ENCODE measurements at regions not wholly inside any gene's neighbourhood (a gene's known extent, or its start where the extent isn't known, plus 50 kb on each side); places are given as distances from the start of the nearest gene placed in this dataset.

DNA sequence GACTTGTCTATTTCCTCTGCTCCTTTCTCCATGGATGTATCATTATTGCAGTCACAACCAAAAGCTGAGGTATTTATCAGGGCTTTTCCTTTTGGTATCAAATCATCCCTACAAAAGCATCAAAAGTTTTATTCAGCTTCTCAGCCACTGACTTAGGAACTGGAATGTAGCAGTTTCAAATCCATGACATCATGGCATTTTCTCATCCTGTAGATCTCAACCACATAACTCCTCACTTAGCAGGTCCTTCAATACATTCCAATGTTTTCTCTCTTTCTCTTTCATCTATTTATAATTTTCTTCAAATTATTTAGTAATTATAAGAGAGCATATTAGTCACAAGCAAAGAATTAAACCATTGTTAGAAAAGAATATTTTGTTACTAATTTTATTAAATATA lies 537.4 kb upstream of the SORCS1 start:
- Mint-ChIP-seq H3K4me3 (ENCODE audit: unreplicated experiment) (no peak overlapping the region), H3K4me1 (ENCODE audit: unreplicated experiment) (no peaks in the 10 kb centered on the region), H3K27ac (ENCODE audit: unreplicated experiment) (no peak overlapping the region), H3K9me3 (ENCODE audit: unreplicated experiment) (no peaks in the 10 kb centered on the region), H3K36me3 (ENCODE audit: low read depth, unreplicated experiment) (no peaks in the 10 kb centered on the region), H3K27me3 (ENCODE audit: unreplicated experiment) (no peaks in the 10 kb centered on the region)
- TF ChIP-seq, protein P1, sequence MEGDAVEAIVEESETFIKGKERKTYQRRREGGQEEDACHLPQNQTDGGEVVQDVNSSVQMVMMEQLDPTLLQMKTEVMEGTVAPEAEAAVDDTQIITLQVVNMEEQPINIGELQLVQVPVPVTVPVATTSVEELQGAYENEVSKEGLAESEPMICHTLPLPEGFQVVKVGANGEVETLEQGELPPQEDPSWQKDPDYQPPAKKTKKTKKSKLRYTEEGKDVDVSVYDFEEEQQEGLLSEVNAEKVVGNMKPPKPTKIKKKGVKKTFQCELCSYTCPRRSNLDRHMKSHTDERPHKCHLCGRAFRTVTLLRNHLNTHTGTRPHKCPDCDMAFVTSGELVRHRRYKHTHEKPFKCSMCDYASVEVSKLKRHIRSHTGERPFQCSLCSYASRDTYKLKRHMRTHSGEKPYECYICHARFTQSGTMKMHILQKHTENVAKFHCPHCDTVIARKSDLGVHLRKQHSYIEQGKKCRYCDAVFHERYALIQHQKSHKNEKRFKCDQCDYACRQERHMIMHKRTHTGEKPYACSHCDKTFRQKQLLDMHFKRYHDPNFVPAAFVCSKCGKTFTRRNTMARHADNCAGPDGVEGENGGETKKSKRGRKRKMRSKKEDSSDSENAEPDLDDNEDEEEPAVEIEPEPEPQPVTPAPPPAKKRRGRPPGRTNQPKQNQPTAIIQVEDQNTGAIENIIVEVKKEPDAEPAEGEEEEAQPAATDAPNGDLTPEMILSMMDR (IDR thresholded peaks at IDR 0.05; ENCODE audit: unreplicated experiment): no peak
- no peak for DNase-seq (ENCODE audit: low spot score)

DNA sequence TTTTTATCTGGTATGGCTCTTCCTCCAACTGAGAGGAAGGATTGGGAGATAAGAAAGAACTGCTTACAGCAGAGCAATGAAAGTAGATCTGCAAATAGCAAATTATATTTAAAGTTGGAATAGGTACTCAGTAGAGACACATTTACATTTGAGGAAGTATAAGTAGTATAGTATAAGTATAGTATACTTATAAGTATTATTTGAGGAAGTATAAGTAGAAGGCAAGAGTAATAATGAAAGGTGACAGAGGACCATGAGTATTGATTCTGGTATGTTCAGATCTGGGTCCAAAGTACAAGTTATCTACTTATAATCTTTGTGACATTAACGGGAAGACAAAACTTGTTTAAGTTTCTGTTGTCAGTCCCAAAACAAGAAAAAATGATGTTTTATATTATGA lies 527.6 kb upstream of the SORCS1 start:
- Mint-ChIP-seq H3K4me3 (ENCODE audit: unreplicated experiment) (no peak overlapping the region), H3K9me3 (ENCODE audit: unreplicated experiment) (no peaks in the 10 kb centered on the region), H3K36me3 (ENCODE audit: low read depth, unreplicated experiment) (no peaks in the 10 kb centered on the region)

DNA sequence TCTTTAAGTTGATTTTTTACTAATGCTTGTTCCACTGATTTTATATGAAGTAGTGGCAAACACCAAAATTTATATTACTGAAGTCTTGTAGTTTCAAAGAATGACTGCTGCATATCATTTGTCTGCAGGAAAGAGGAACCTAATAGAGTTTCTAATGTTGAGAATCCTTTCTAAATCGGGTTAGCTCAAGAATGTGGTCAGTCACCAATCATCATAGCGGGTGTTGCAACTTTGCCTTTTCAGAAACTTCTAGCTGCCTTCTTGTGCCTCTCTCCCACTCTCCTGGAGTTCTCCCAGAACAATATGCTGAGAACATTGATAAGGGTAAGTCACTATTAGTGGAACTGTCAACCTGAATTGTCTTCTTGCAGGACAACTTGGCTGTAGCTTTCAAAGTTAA lies 524.8 kb upstream of the SORCS1 start:
- TF ChIP-seq, protein P1 (IDR thresholded peaks at IDR 0.05; ENCODE audit: unreplicated experiment): no peak
- no peaks in the 10 kb centered on the region for H3K36me3 Mint-ChIP-seq (ENCODE audit: low read depth, unreplicated experiment)
- H3K27ac Mint-ChIP-seq (ENCODE audit: unreplicated experiment): no peak overlapping the region
- no peak for DNase-seq (ENCODE audit: low spot score)
- peaks cover 8% of the 10 kb centered on the region for H3K4me1 Mint-ChIP-seq (ENCODE audit: unreplicated experiment)
- H3K4me3 Mint-ChIP-seq (ENCODE audit: unreplicated experiment): no peak overlapping the region
- H3K9me3 Mint-ChIP-seq (ENCODE audit: unreplicated experiment): no peaks in the 10 kb centered on the region
- H3K27me3 Mint-ChIP-seq (ENCODE audit: unreplicated experiment): no peaks in the 10 kb centered on the region

More for the DNA sequence above, 527.6 kb upstream of the SORCS1 start:
- no peak overlapping the region for H3K27ac Mint-ChIP-seq (ENCODE audit: unreplicated experiment)
- H3K4me1 Mint-ChIP-seq (ENCODE audit: unreplicated experiment): peaks cover 8% of the 10 kb centered on the region
- H3K27me3 Mint-ChIP-seq (ENCODE audit: unreplicated experiment): no peaks in the 10 kb centered on the region
- TF ChIP-seq, protein P1 (IDR thresholded peaks at IDR 0.05; ENCODE audit: unreplicated experiment): no peak
- DNase-seq (ENCODE audit: low spot score): no peak

DNA sequence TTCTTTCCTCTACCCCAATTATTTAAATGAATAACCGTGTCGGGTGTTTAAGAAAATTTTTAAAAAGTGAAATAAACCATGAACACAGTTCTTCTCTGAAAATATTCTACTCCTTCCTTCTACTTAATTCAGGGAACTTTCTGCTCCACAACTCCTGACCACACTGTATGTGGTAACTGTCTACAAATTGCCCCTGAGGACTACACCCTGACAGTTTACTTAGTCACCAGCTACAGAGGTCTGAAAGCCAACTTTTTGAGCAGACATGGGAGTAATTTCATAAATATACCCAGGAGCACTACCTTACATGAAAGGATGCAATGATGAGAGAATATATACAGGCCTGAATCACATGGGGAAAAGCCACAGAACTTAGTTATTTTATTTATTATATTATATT lies 523.2 kb upstream of the SORCS1 start:
- H3K9me3 Mint-ChIP-seq (ENCODE audit: unreplicated experiment): no peaks in the 10 kb centered on the region
- no peaks in the 10 kb centered on the region for H3K36me3 Mint-ChIP-seq (ENCODE audit: low read depth, unreplicated experiment)
- TF ChIP-seq, protein P1 (IDR thresholded peaks at IDR 0.05; ENCODE audit: unreplicated experiment): no peak
- no peak overlapping the region for H3K27ac Mint-ChIP-seq (ENCODE audit: unreplicated experiment)
- no peak overlapping the region for H3K4me3 Mint-ChIP-seq (ENCODE audit: unreplicated experiment)
- DNase-seq (ENCODE audit: low spot score): no peak
- H3K4me1 Mint-ChIP-seq (ENCODE audit: unreplicated experiment): no peaks in the 10 kb centered on the region
- H3K27me3 Mint-ChIP-seq (ENCODE audit: unreplicated experiment): no peaks in the 10 kb centered on the region

DNA sequence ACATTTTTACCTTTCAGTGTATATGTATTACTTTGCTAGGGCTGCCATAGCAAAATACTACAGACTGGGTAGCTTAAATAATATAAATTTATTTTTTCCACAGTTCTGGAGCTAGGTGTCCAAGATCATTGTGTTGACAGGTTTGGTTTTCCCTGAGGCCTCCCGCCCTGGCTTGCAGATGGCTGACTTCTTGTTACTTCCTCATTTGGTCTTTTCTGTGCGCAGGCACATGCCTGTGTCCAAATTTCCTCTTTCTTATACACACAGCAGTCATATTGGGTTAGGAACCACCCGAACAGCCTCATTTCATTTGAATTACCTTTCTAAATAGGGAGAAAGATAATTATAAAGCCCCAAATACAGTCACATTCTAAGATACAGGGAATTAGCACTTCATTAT lies 521.6 kb upstream of the SORCS1 start:
- no peak for DNase-seq (ENCODE audit: low spot score)
- no peak overlapping the region for H3K27ac Mint-ChIP-seq (ENCODE audit: unreplicated experiment)
- H3K27me3 Mint-ChIP-seq (ENCODE audit: unreplicated experiment): no peaks in the 10 kb centered on the region
- TF ChIP-seq, protein P1 (IDR thresholded peaks at IDR 0.05; ENCODE audit: unreplicated experiment): no peak
- H3K9me3 Mint-ChIP-seq (ENCODE audit: unreplicated experiment): no peaks in the 10 kb centered on the region
- H3K4me3 Mint-ChIP-seq (ENCODE audit: unreplicated experiment): no peak overlapping the region
- H3K4me1 Mint-ChIP-seq (ENCODE audit: unreplicated experiment): no peaks in the 10 kb centered on the region
- H3K36me3 Mint-ChIP-seq (ENCODE audit: low read depth, unreplicated experiment): no peaks in the 10 kb centered on the region

All from endothelial cell (in vitro differentiated cells).